ENCODE measurements at regions not wholly inside any gene's neighbourhood (a gene's known extent, or its start where the extent isn't known, plus 50 kb on each side); places are given as distances from the start of the nearest gene placed in this dataset.

GRCh38 chr13:106985481-106985880 is 417.5 kb upstream of the ARGLU1 start:
- in situ Hi-C loops (cut with HindIII; ENCODE audit: low sequenced_read_pairs), result no loop called here
- no peak for TF ChIP-seq CTCF (IDR thresholded peaks at IDR 0.05; ENCODE audit: low read depth, low read length, missing control alignments)
- H3K4me3 ChIP-seq (ENCODE audit: low read depth, low read length), result no peak overlapping the region
- DNase-seq (ENCODE audit: low read depth), result no peak

- in situ Hi-C loops (cut with HindIII; ENCODE audit: low sequenced_read_pairs), result no loop called here
- no peak for TF ChIP-seq CTCF (IDR thresholded peaks at IDR 0.05; ENCODE audit: low read depth, low read length, missing control alignments)
- no peak overlapping the region for H3K4me3 ChIP-seq (ENCODE audit: low read depth, low read length)
- no peak for DNase-seq (ENCODE audit: low read depth)
Measured at GRCh38 chr13:106981051-106981450, 413.1 kb upstream of the ARGLU1 start.

- no peak for DNase-seq (ENCODE audit: low read depth)
- H3K4me3 ChIP-seq (ENCODE audit: low read depth, low read length), result no peak overlapping the region
- in situ Hi-C loops (cut with HindIII; ENCODE audit: low sequenced_read_pairs), result no loop called here
- TF ChIP-seq CTCF (IDR thresholded peaks at IDR 0.05; ENCODE audit: low read depth, low read length, missing control alignments), result no peak
Measured at GRCh38 chr13:106967391-106967790, 399.5 kb upstream of the ARGLU1 start.

GRCh38 chr13:106963151-106963550 is 395.2 kb upstream of the ARGLU1 start:
- in situ Hi-C loops (cut with HindIII; ENCODE audit: low sequenced_read_pairs), result no loop called here
- no peak for TF ChIP-seq CTCF (IDR thresholded peaks at IDR 0.05; ENCODE audit: low read depth, low read length, missing control alignments)
- no peak for DNase-seq (ENCODE audit: low read depth)
- H3K4me3 ChIP-seq (ENCODE audit: low read depth, low read length), result no peak overlapping the region

DNA sequence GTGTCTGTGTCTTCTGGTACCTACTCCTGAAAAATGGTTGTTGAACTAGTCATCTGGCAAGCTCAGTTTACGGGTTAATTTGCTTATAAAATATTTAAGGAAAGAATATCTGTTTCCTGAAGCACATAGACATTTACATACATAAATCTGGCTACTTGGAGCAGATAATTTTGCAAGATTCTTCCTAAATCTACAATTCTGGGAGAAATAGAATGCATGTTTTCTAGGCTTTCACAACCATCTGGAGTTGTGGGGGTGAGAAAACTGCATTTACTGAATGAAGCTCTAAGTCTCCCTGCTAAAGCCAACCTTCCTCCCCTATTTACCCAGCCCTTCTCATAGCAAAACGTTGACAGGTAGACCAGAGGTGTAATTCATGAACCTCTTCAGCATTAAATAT is 393.7 kb upstream of the ARGLU1 start:
- H3K4me3 ChIP-seq (ENCODE audit: low read depth, low read length), result no peak overlapping the region
- TF ChIP-seq CTCF (IDR thresholded peaks at IDR 0.05; ENCODE audit: low read depth, low read length, missing control alignments), result no peak
- in situ Hi-C loops (cut with HindIII; ENCODE audit: low sequenced_read_pairs), result no loop called here
- no peak for DNase-seq (ENCODE audit: low read depth)

GRCh38 chr13:106961216-106961615 is 393.3 kb upstream of the ARGLU1 start:
- H3K4me3 ChIP-seq (ENCODE audit: low read depth, low read length), result no peak overlapping the region
- in situ Hi-C loops (cut with HindIII; ENCODE audit: low sequenced_read_pairs), result no loop called here
- no peak for TF ChIP-seq CTCF (IDR thresholded peaks at IDR 0.05; ENCODE audit: low read depth, low read length, missing control alignments)
- DNase-seq (ENCODE audit: low read depth), result no peak

DNA sequence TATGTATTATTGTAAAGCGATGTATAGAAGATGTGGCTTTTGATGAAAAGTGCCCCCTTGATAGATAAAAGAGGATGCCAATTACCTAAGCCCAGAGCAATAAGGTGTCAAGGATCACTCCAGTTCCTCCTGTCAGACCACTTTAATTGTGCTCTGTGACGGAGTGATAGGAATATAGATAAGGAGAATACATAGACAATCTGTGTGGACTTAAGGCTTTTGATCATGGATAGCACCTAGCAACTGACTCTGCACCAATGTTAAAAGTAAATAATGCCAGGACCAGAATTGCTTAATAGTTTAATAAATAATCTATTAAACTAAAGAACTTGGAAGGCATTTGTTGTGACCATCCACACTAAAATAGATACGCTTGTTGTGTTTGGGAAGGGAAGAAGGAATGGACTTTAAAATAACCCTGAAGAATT is 390.7 kb upstream of the ARGLU1 start:
- TF ChIP-seq CTCF (IDR thresholded peaks at IDR 0.05; ENCODE audit: low read depth, low read length, missing control alignments), result no peak
- DNase-seq (ENCODE audit: low read depth), result no peak
- in situ Hi-C loops (cut with HindIII; ENCODE audit: low sequenced_read_pairs), result no loop called here
- no peak overlapping the region for H3K4me3 ChIP-seq (ENCODE audit: low read depth, low read length)

Measured in astrocyte of the cerebellum (primary cell).